IPS DF 4.7 (cell line): ENCODE measurements at regions not wholly inside any gene's neighbourhood (a gene's known extent, or its start where the extent isn't known, plus 50 kb on each side); places are given as distances from the start of the nearest gene placed in this dataset.
"Not testable (repeated sequence)": the region's sequence is repeated elsewhere in the genome, so short reads cannot be mapped to it uniquely, and the experiment has no call there.

Experiments
- DNase-seq: peaks from one replicate; pipeline ENCODE4 v3.0.0-alpha.2; 2013; ENCODE audit warnings: low spot score; ENCODE audit errors: extremely low read depth

DNA sequence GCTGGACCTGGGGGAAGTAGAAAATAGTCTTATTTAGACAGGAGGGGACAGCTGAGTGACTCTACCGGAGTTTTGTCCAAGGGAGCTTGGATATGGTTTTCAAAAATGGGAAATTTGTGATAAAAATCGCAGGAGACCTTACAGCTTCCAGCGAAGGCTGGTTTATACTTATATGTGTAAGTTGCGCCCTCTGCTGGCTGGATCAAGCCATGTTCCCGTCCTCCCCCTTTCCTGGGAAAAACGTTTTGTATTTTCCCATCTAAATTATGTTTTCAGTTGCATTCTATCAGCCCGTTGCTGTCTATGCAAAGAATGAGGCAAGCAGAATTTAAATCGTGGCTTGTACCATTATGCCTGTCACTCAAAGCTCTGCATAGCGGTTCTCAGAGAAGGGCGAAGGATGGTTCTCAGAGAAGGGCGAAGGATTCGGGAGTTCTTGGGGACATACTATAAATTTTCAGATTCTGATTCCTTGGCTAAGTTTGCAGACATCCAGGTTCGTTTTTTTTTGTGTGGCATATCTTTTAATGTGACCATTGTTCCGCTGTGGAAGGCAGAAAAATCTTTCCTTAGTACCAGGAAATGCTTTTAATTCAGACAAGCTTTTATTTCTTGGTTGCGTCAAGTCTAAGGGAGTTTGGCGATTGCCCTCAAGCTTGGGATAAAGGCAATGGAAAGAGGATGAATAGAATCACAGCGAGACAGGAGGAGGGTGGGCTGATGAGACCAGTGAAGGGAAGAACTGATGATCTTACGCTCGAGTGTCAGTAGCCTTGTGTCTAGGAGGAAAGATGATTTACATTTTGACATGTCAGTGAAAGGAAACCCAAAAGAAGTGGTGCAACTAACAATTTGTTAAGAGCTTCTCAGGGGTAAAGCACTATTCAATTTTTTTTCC lies 128.5 kb upstream of the ARX start:
- no peak for DNase-seq

DNA sequence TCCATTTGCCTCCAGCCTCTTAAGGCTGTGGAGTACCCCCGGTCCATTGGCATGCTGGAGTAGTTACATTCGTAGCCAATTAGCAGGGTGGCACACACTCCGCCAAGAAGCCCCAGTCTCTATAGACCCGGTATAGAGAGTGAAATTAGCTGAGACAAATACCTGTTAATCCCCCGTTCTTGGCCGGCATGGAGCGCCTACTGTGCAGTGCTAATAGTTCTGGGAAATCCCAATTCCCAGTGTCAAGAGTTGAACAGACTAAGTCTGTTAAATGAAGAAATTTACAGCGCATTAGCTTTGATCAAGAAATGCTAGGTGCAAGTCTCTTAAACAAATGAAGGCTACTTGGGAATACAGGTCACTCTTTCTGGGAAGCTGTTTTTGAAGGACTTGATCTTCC lies 127.8 kb upstream of the ARX start:
- no peak for DNase-seq

DNA sequence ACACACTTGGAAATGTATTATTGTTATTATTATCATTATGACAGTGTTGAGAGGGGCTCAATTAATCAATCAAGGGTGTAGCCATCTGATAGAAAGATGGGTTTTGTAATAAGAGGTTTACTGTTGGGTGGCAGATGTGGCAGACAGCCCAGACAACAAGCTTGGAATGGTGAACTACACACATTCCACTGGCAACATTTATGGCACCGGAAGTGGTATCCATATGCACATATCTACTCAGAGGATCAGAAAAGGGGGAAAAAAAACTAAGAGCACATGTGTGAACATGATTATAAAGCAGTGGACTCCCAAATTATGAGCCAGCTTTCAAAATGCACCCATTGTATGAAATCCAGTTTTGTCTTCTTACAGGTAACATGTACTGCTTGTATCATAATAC lies 125.9 kb upstream of the ARX start:
- no peak for DNase-seq

DNA sequence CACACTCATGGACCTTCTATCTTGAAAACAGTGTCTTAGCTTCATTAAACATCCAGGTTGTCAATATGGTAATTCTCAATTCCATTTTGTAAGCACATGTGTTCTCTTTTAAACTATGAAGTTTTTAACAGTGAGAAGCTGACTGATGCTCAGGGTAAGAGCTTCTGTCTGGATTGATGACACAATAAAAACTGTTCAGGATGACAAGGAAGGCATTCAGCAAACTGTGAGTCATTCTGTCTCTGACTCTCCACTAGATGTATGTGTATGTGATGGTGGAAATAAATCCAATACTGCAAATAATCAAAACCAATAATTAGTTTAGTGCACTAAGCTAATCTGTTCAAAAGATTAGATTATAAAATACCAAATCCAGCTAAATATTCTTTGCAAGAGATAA lies 115.3 kb upstream of the ARX start:
- no peak for DNase-seq

DNA sequence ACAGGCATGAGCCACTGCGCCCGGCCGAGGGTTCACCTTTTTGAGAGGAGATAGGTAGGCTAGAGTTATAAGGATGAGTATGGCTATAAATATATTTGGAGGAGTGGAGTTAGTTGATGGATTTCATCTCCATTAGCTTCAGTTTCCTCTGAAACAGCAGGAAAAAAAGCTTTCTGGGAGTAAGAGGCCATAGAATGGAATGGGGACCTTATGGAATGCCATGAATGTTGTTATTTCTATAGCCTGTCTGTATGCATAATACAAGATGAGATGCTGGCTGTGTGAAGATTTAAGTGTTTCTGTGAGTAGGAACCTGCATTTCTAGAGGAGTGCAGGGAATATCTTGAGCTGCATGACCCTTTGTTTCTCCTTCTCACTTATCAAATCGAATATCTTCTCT lies 114.9 kb upstream of the ARX start:
- DNase-seq: no peak

DNA sequence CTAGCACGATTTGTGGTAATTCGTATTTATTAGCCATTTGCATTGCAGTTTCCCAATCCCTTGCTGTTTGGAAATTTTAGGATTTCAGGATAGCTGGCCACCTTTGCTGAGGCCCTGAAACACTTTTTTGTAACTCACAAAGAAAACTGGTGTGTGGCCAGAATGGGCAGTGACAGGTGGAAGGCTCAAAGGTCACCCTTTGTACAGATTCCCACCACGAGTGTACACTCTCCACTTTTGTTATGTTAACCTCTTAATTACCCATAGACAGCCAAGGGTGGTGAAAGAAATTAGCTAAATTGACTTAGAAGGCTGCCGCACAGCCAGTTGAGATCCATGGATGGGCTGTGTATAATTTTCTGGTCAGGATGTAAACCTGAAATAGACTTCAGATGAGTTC lies 109.7 kb upstream of the ARX start:
- no peak for DNase-seq

DNA sequence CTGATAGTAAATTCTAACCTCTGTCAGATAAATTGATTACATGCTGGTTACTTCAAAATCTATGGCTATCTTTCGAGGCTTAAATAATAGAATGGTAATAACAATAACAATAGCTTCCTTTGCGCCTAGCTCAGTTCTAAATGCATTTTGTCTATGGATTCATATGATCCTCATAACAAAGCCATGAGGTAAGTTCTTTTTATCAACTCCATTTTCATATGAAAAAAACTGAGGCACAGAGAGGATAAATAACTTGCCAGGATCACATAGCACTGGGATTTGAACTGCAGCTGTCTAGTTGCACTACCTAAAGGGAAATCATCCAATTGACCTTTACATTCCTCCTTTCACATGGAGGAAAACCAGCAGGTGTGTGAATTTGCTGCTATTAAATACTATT lies 108.6 kb upstream of the ARX start:
- no peak for DNase-seq

DNA sequence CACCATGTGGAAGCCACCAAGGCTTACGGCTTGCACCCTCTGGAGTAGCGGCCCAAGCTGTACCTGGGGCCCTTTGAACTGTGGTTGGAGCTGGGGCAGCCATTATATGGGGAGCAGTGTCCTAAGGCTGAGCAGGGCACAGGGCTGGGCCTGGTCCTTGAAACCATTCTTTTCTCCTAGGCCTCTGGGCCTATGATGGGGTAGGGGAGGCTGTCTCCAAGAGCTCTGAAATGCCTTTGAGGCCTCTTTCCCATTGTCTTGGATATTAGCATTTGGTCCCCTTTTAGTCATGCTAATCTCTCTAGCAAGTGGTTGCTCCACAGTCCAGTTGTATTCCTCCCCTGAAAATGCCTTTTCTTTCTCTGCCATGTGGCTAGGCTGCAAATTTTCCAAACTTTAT lies 96.4 kb upstream of the ARX start:
- DNase-seq: no peak

DNA sequence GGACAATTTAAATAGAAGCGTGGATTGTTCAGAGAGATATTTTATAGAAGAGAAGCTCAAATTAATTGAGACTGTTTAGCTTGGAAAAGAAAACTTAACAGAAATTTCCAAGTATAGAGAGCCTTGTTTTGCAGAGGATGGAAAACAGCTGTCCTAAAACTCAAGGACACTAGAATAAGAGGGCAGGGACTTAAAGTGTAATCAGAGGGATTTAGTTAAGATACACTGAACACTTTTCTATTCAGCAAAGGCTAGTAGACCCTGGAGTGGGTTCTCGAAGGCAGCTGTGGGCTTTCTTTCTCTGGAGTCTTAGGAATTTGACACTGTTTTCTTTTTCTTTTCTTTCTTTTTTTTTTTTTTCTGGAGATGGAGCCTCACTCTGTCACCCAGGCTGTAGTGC lies 92.7 kb upstream of the ARX start:
- no peak for DNase-seq

DNA sequence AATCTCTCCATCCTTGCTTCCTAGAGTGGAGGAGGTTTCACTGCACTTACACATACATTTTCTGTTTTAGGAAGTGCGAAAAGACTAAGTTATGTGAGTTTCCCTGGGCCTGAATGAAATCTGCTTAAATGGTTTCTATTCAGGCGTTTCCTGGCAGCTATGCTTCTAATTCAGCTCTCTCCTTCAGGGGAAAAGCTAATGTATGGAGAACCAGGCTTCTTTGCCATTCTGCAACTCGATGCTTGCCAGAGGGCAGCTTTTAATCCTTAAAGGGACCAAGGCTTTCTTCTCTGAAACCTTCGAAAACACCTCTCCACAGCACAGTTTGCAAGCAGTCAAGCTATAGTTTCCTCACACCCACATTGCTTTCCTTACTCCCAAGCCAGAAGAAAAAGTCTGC lies 89.5 kb upstream of the ARX start:
- no peak for DNase-seq

DNA sequence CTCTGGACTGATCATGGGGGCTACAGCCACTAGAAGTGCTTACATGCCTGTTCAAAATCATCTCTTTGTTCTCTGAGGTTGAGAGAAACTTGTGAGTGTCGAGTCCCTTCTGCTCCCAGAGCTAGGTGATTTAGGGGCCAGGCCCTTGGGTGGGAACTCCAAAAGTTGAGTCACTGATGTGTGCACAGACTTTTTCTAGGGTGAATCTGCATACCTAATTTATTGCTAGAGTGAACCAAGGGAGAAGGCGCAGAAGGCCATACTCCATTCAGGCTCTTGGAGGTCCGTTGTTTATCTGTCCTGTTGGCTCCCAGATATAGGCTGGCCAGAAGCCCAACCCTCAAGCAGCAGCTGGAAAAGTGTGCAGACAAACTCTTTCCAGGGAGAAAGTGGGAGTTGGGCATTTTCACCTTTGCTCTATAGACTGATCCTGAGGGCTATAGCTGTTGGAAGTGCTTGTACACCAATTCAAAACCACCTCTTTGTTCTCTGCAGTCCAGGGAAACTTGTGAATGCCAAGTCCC lies 80.8 kb upstream of the ARX start:
- no peak for DNase-seq

DNA sequence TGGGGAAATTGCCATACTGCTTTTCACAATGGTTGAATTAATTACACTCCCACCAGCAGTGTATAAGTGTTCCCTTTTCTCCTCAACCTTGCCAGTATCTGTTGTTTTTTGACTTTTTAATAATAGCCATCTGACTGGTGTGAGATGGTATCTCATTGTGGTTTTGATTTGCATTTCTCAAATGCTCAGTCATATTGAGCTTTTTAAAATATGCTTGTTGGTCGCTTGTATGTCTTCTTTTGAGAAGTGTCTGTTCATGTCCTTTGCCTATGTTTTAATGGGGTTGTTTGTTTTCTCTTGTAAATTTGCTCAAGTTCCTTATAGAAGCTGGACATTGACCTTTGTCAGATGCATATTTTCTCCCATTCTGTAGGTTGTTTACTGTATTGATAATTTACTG lies 75.4 kb upstream of the ARX start:
- DNase-seq: not testable (repeated sequence)

DNA sequence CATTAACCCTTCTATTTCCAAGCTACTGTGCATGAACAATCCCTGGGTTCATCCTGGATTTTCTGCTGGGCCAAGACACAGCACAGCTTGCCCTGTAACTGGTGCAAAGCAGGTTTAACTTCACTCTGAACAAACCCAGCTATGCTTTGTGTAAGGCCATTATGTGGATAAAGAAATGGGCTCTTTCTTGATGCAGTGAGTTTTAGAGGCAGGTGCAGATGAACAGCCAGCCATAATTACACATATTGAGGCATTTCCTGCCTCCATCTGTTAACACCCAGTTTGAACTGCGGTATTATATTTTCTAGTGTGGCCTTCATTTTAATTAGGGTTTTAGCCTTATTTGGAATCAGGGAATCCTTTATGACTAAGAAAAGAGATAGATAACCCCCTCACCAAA lies 68.7 kb upstream of the ARX start:
- DNase-seq: no peak

DNA sequence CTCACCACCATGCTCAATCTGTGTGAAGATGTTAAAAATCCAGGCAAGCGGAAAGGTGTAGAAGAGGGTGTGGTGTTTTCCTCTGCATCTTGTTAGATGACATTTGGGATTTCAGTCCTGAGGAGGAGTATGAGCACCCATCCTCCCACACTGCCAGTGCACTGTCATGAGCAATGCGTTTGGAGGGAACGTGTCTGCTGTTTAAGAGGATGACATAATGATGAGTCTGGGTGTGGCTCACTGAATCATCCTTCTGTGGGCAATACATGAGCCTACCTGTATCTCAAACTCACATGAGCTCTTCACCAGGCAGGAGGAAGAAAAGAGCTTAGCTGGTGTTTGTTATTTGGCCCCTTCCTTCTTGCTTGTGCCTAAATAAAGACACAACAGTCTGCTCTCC lies 67.9 kb upstream of the ARX start:
- no peak for DNase-seq

DNA sequence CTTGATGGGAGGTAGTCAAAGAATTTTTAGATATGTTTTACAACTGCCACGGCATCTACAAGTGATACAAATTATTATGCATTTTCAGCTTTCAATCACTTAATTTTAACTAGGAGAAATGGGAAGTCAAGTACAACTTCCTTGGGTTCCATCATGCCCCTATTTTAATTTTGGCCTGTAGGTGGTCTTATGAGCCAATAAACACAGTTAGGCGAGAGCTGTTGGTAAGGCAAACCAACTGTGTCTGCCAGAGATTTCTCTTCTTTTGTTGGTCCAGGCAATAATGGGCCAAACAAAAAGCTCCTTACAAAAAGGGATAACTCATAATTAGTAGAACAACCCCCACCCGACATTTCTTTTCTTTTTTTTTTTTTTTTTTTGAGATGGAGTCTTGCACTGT lies 63.3 kb upstream of the ARX start:
- DNase-seq: no peak

DNA sequence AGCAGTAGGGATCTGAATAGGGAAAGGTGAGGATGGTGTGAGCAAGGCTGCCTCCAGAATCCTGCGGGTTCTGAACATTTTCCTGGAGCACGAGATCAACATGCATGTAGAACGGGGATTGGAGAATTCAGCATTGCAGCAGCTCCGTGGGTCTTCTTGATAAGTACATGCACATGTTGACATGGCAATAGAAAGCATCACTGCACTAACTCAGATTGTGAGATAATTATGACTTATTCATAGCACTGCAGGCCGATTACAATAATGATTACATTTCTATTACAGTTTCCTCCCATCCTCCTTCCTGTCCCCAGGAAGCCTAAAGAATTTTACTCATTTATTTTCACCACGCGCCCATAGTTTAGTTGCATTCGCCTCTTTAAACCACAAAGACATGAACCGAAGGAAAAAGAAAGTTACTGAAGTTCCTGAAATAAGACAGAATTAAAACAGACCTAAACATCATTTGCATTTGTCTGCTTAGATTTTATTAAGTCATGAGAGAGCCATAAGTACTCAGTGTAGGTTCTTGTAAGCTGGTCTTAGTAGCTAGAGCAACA lies 61.3 kb upstream of the ARX start:
- DNase-seq: no peak

DNA sequence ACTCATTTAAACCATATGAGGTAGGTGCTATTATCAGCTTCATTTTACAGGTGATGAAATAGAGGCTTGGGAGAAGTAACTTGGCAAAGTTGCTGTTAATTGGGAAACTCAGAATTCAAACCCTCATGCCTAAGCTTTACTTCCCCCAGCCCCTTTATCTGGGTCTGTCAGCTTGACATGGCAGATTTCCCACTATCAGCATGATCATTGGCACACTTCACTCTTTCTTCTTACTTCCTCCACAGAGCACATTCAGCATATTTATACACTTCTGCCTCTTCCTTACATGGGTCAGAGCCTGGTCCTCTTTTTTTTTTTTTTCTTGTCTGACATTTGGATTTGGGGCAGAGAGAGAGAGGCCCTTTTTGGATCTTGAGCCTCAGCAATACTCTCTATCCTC lies 56.5 kb upstream of the ARX start:
- DNase-seq: no peak

DNA sequence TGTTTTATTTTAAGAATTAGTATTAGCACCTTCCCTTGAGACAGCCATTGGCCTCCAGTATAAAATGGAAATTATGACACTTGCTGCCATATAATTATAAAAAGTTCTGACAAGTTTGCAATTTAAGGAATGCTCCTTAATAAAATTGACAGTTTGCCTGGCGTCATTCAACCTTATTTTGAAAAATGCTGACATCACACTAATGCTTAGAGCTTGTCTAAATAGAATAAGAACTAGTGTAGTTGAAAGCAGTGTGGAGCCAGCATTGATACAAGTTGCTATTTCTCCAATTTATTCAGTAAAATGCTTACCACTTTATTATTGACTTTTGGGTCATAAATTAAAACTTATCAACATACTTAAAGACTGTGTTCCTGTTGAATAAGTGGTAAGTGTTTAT lies 54.3 kb upstream of the ARX start:
- no peak for DNase-seq

DNA sequence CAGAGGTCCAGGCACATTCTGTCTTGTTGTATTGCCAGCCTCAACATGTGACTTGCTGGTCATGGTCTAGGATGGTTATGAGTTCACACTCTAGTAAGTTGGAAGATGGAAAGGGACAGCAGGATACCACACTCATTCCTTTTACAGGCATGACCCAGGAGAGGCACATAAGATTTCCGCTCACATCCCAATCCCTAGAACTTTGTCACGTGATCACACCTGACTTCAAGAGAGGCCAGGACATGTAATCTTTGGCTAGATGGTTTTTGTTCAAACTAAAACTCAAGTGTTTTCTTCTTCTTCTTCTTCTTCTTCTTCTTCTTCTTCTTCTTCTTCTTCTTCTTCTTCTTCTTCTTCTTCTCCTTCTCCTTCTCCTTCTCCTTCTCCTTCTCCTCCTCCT lies 53.4 kb upstream of the ARX start:
- DNase-seq: no peak

DNA sequence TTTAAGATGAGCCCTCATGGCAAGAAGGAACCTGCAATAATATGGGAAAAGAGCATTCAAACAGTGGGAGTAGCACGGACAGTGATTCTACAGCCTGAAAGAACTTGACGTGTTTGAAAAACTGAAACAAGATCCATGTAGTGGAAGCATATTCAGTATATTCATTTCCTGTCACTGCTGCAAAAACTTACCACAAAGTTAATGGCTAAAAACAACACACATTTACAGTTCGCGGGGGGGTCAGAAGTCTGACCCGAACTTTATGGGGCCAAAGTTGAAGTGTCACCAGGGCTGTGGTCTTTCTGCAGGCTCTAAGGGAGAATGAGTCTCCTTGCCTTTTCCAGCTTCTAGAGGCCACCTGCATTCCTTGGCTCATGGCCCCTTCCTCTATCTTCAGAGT lies 52.6 kb upstream of the ARX start:
- DNase-seq: no peak

DNA sequence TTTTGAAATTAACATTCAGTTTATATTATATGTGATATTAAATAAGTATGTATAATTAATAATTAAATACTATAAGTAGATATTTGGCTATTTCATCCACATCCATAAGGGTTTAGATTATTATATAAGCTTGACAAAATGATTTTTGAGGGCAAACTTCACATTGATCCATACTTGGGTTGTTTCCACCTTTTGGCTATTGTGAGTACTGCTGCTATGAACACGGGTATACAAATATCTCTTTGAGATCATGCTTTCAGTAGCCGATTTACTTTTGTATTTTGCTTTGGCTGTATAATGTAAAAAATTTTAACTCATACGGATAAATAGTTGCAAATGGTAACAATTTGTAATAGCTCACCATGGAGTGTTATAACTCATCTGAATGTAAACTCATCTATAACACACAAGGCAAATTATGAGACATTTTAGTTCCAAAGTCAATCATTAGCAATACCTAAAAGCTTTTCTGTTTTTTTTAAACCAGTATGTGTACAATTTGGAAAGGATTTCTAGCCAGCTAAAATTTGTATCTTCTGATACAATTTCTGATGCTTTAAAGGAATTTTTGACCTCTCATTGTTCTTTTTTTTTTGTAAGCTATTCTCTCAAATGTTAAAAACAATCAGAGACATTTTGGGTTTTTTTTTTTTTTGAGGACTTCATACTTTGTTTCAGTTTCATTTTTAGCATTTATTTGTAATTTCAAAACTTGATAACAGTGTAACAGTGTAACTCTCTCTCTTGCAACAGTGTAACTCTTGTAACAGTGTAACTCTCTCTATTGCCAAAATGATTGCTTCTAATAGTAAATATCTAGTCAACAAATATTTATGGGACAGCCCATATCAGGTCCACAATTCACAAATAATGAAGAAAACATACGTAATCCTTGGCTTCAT lies 51.8 kb upstream of the ARX start:
- no peak for DNase-seq

DNA sequence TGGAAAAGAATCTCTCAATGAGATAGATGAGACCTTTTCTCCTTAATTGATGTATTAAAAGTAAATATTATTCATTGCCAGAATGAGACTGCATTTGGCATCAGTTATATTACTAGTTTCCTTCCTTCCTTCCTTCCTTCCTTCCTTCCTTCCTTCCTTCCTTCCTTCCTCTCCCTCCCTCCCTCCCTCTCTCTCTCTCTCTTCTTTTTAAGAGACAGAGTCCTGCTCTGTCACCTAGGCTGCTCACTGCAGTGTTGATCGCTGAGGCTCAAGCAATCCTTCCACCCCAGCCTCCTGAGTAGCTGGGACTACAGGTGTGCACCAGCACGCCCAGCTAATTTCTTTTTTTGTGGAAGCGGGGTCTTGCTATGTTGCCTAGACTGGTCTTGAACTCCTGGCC lies 50.4 kb upstream of the ARX start:
- no peak for DNase-seq
